H1 (cell line): ENCODE measurements at regions not wholly inside any gene's neighbourhood (a gene's known extent, or its start where the extent isn't known, plus 50 kb on each side); places are given as distances from the start of the nearest gene placed in this dataset.

Experiments used
- CTCF ChIA-PET: fragments of 300-600 bp; sonication (Branson Sonifier 250); formaldehyde crosslinking; loops from one replicate; lab custom pipeline; 2021; ENCODE audit not compliant: partially characterized antibody; lab: Charles Lee
- POLR2A ChIA-PET: fragments of 300-600 bp; sonication (Branson Sonifier 250); formaldehyde crosslinking; loops from one replicate; lab custom pipeline; 2021; ENCODE audit warnings: inconsistent platforms; ENCODE audit not compliant: partially characterized antibody; lab: Charles Lee
- DNase-seq, 2 experiments: peaks; one replicate each; pipeline versions ENCODE4 v3.0.0 to v3.0.0-alpha.2; 2010 to 2022; ENCODE audit warnings: low spot score in 2 of 2, low read depth in 1 of 2, mixed read lengths in 1 of 2
- FAIRE-seq: peaks from 2 replicates; lab custom pipeline; 2011; peaks lifted over from hg19 to GRCh38; lab: Jason Lieb, UNC
- H2AFZ ChIP-seq: 2 replicates; pipeline ENCODE4 v1.8.1; 2012; ENCODE audit warnings: low read length, inconsistent platforms
- H2AK5ac ChIP-seq: 2 replicates; pipeline ENCODE4 v1.6.1; 2013; ENCODE audit warnings: low read depth, low read length
- H2BK120ac ChIP-seq: replicated peaks from 2 replicates; pipeline ENCODE3; 2013; ENCODE audit warnings: low read depth, low read length, inconsistent platforms
- H2BK12ac ChIP-seq: 2 replicates; pipeline ENCODE4 v1.6.1; 2013; ENCODE audit warnings: low read depth, low read length
- H2BK15ac ChIP-seq: 2 replicates; pipeline ENCODE4 v1.6.1; 2013; ENCODE audit warnings: low read length
- H2BK20ac ChIP-seq: 2 replicates; pipeline ENCODE4 v1.6.1; 2013; ENCODE audit warnings: low read length
- H2BK5ac ChIP-seq: 2 replicates; pipeline ENCODE4 v1.6.1; 2013; ENCODE audit warnings: low read depth, low read length
- H3K14ac ChIP-seq: 2 replicates; pipeline ENCODE4 v1.6.1; 2013; ENCODE audit warnings: inconsistent platforms; ENCODE audit not compliant: insufficient read length
- H3K18ac ChIP-seq: 2 replicates; pipeline ENCODE4 v1.6.1; 2013; ENCODE audit warnings: low read length; ENCODE audit errors: extremely low read depth
- H3K23ac ChIP-seq: 2 replicates; pipeline ENCODE4 v1.6.1; 2013; ENCODE audit warnings: inconsistent platforms; ENCODE audit not compliant: insufficient read length
- H3K23me2 ChIP-seq: 2 replicates; pipeline ENCODE4 v1.6.1; 2013; ENCODE audit warnings: low read depth, low read length
- H3K27ac ChIP-seq: 2 replicates; pipeline ENCODE4 v1.6.1; 2011; ENCODE audit warnings: low read depth, low read length, inconsistent platforms
- H3K27me3 ChIP-seq, 4 experiments: replicated peaks in 1 of 4; 1 replicate in 1 of 4; 2 replicates in 3 of 4; pipeline versions ENCODE4 v1.6.1 to v1.8.1; 2011 to 2013; ENCODE audit warnings: low read length in 3 of 4, mild to moderate bottlenecking in 3 of 4, inconsistent platforms in 2 of 4, mixed read lengths in 2 of 4, moderate library complexity in 1 of 4; ENCODE audit not compliant: control insufficient read depth in 3 of 4, insufficient read depth in 3 of 4; ENCODE audit errors: extremely low read depth in 1 of 4
- H3K36me3 ChIP-seq, 4 experiments: 2 replicates each; pipeline versions ENCODE4 v1.6.1 to v1.8.1; 2011 to 2013; ENCODE audit warnings: mild to moderate bottlenecking in 4 of 4, low read length in 3 of 4, moderate library complexity in 2 of 4, control low read depth in 1 of 4, inconsistent platforms in 1 of 4; ENCODE audit not compliant: insufficient read depth in 4 of 4, control insufficient read depth in 2 of 4
- H3K4ac ChIP-seq: replicated peaks from 2 replicates; pipeline ENCODE3; 2013; ENCODE audit warnings: low read length, low read depth, mixed read lengths, inconsistent platforms; ENCODE audit not compliant: insufficient read length
- H3K4me1 ChIP-seq, 4 experiments: replicated peaks in 1 of 4; 1 replicate in 1 of 4; 2 replicates in 3 of 4; pipeline versions ENCODE4 v1.6.1 to v1.8.1; 2011 to 2013; ENCODE audit warnings: low read length in 3 of 4, inconsistent platforms in 2 of 4, mixed read lengths in 1 of 4; ENCODE audit not compliant: insufficient read depth in 4 of 4, control insufficient read depth in 3 of 4
- H3K4me2 ChIP-seq, 2 experiments: 2 replicates each; pipeline versions ENCODE4 v1.6.1 to v1.8.1; 2011 to 2013; ENCODE audit warnings: low read depth in 2 of 2, low read length in 2 of 2, control low read depth in 1 of 2, inconsistent platforms in 1 of 2, mild to moderate bottlenecking in 1 of 2; ENCODE audit not compliant: insufficient read depth in 1 of 2
- H3K4me3 ChIP-seq, 4 experiments: fragments of 200-600, 300-600 bp in 1 of 4; sonication (generic), shearing (Covaris generic), sonication (Bioruptor Twin) in 1 of 4; 2 replicates each; pipeline versions ENCODE4 v1.5.1 to v1.8.1; 2011 to 2016; ENCODE audit warnings: low read length in 4 of 4, low read depth in 3 of 4, control low read depth in 2 of 4, inconsistent platforms in 2 of 4, mild to moderate bottlenecking in 2 of 4, mixed read lengths in 1 of 4, moderate library complexity in 1 of 4; ENCODE audit not compliant: insufficient read depth in 2 of 4; ENCODE audit errors: extremely low read depth in 1 of 4
- H3K56ac ChIP-seq: replicated peaks from 2 replicates; pipeline ENCODE3; 2013; ENCODE audit warnings: low read depth, mild to moderate bottlenecking, mixed read lengths, low read length, inconsistent platforms; ENCODE audit not compliant: insufficient read length
- H3K79me1 ChIP-seq: 2 replicates; pipeline ENCODE4 v1.6.1; 2013; ENCODE audit warnings: low read depth, low read length, control low read depth
- H3K79me2 ChIP-seq, 2 experiments: 2 replicates each; pipeline versions ENCODE4 v1.6.1 to v1.8.1; 2012 to 2013; ENCODE audit warnings: low read length in 2 of 2, mild to moderate bottlenecking in 2 of 2, inconsistent platforms in 1 of 2; ENCODE audit not compliant: insufficient read depth in 2 of 2, control insufficient read depth in 1 of 2
- H3K9ac ChIP-seq, 4 experiments: replicated peaks in 1 of 4; 1 replicate in 1 of 4; 2 replicates in 3 of 4; pipeline versions ENCODE4 v1.6.1 to v1.8.1; 2011 to 2013; ENCODE audit warnings: low read depth in 3 of 4, low read length in 3 of 4, control low read depth in 2 of 4, mild to moderate bottlenecking in 2 of 4, moderate library complexity in 2 of 4, inconsistent platforms in 1 of 4; ENCODE audit errors: extremely low read depth in 1 of 4
- H3K9me3 ChIP-seq, 2 experiments: 2 replicates each; pipeline versions ENCODE4 v1.6.1 to v1.8.1; 2012 to 2013; ENCODE audit warnings: mild to moderate bottlenecking in 2 of 2, moderate library complexity in 2 of 2, control low read depth in 1 of 2, inconsistent platforms in 1 of 2, low read depth in 1 of 2, low read length in 1 of 2, mixed read lengths in 1 of 2; ENCODE audit not compliant: insufficient read depth in 2 of 2
- H4K20me1 ChIP-seq, 2 experiments: replicated peaks in 1 of 2; 2 replicates each; pipeline versions ENCODE3 to v1.8.1; 2011 to 2013; ENCODE audit warnings: inconsistent platforms in 2 of 2, low read length in 2 of 2, mild to moderate bottlenecking in 1 of 2; ENCODE audit not compliant: insufficient read depth in 2 of 2, control insufficient read depth in 1 of 2
- H4K5ac ChIP-seq: 2 replicates; pipeline ENCODE4 v1.6.1; 2013; ENCODE audit warnings: low read length, low read depth, mixed read lengths, inconsistent platforms; ENCODE audit not compliant: insufficient read length
- H4K8ac ChIP-seq: 2 replicates; pipeline ENCODE4 v1.8.0; 2013; ENCODE audit warnings: mild to moderate bottlenecking, moderate library complexity, low read length, inconsistent platforms; ENCODE audit not compliant: insufficient read depth; ENCODE audit errors: extremely low read depth
- H4K91ac ChIP-seq: replicated peaks from 2 replicates; pipeline ENCODE3; 2013; ENCODE audit warnings: low read length, mixed read lengths, inconsistent platforms; ENCODE audit not compliant: insufficient read length
- BRCA1 ChIP-seq: IDR thresholded peaks from 2 replicates; pipeline ENCODE4 v1.6.1; 2012; ENCODE audit warnings: low read depth, low read length, improper control_type of control experiment
- CBX8 ChIP-seq: fragments of 300-800, 300-1000 bp; sonication (generic); IDR thresholded peaks from 2 replicates; pipeline ENCODE4 v1.7.1; 2016; ENCODE audit warnings: low read depth, low read length, borderline replicate concordance
- CREB1 ChIP-seq: IDR thresholded peaks from 2 replicates; pipeline ENCODE4 v1.6.1; 2012; ENCODE audit warnings: inconsistent platforms
- EP300 ChIP-seq, 2 experiments: IDR thresholded peaks; 1 replicate in 1 of 2; 2 replicates in 1 of 2; pipeline ENCODE4 v1.6.1; 2011 to 2012; ENCODE audit warnings: low read depth in 2 of 2, low read length in 2 of 2, mild to moderate bottlenecking in 2 of 2, borderline replicate concordance in 1 of 2, inconsistent platforms in 1 of 2, moderate library complexity in 1 of 2
- GTF2F1 ChIP-seq: IDR thresholded peaks from 2 replicates; pipeline ENCODE4 v1.6.1; 2012; ENCODE audit warnings: low read depth, low read length, improper control_type of control experiment, borderline replicate concordance
- NANOG ChIP-seq: IDR thresholded peaks from 2 replicates; pipeline ENCODE4 v1.6.1; 2011; ENCODE audit warnings: low read length, low read depth, mild to moderate bottlenecking, inconsistent platforms; ENCODE audit not compliant: insufficient read depth, poor library complexity, severe bottlenecking
- POLR2AphosphoS5 ChIP-seq: IDR thresholded peaks from 2 replicates; pipeline ENCODE4 v1.6.1; 2011; ENCODE audit warnings: low read depth, low read length
- SAP30 ChIP-seq: fragments of 300-600 bp; sonication (generic); IDR thresholded peaks from 2 replicates; pipeline ENCODE4 v1.7.1; 2012; ENCODE audit warnings: low read length, moderate library complexity, mild to moderate bottlenecking, inconsistent platforms; ENCODE audit not compliant: insufficient read depth, insufficient replicate concordance
- SIX5 ChIP-seq: IDR thresholded peaks from 2 replicates; pipeline ENCODE4 v1.6.1; 2011; ENCODE audit warnings: mild to moderate bottlenecking, low read depth, low read length
- SRF ChIP-seq: IDR thresholded peaks from 2 replicates; pipeline ENCODE4 v1.6.1; 2011; ENCODE audit warnings: mild to moderate bottlenecking, low read depth, low read length, moderate library complexity
- ZNF274 ChIP-seq: IDR thresholded peaks from 2 replicates; pipeline ENCODE4 v1.7.0; 2012; ENCODE audit warnings: low read length, borderline replicate concordance; ENCODE audit errors: extremely low read depth

DNA sequence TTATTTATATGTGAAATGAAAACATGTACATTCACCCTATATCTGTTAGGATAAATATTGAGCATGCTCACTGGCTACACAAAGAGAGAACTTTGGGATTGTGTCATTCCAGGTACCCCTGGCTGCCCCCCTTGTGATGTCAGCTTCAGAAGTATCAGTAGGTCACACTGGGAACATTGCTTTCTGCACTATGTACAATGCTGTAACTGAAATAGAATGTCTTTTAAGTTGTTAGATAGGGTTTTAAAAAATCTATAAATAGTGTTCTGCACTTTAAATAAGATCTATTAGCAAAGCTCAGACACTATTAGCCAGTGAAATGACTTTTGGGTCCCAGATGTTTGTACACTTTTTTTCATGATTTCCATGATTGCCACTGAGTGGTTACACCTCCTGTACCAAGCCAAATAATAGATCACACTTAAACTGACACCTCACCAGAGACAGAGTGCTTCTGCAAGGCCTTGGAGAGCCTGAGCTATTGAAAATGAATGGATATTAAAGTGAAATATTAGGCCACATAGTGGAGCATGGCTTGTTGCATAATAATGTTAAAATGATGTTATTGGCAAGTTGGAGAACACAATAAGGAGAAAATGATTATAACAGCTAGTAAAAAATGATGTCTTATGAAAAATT is 297.0 kb upstream of the NXPH2 start:
- no peaks in the 10 kb centered on the region for H3K27me3 ChIP-seq
- no peak overlapping the region for H3K18ac ChIP-seq
- POLR2A ChIA-PET, result no interaction called here
- H3K36me3 ChIP-seq, result no peaks in the 10 kb centered on the region
- no peak overlapping the region for H3K9ac ChIP-seq
- H3K4ac ChIP-seq, result no peak overlapping the region
- FAIRE-seq, result no peak
- no peak overlapping the region for H2BK20ac ChIP-seq
- no peaks in the 10 kb centered on the region for H3K79me1 ChIP-seq
- no peak overlapping the region for H3K23ac ChIP-seq
- peaks cover 0 to 8% (median 0%) of the 10 kb centered on the region in 4 experiments; a peak in 1 of 7 replicates for H3K4me1 ChIP-seq
- no peak overlapping the region for H2AFZ ChIP-seq
- H2BK12ac ChIP-seq, result no peak overlapping the region
- DNase-seq, result no peak
- H3K4me3 ChIP-seq, result no peak overlapping the region
- H4K5ac ChIP-seq, result no peak overlapping the region
- no peak overlapping the region for H4K91ac ChIP-seq
- CTCF ChIA-PET, result interaction anchor here (0.9 to 1.0 kb wide), 2 partner anchors 56 to 219 kb away, joined by 3 to 4 read pairs; no protein-coding TSS in a partner anchor
- no peaks in the 10 kb centered on the region for H3K79me2 ChIP-seq
- no peaks in the 10 kb centered on the region for H3K23me2 ChIP-seq
- no peak overlapping the region for H3K14ac ChIP-seq
- H3K4me2 ChIP-seq, result no peak overlapping the region
- H2AK5ac ChIP-seq, result no peak overlapping the region
- no peaks in the 10 kb centered on the region for H3K9me3 ChIP-seq
- H2BK15ac ChIP-seq, result no peak overlapping the region
- H4K8ac ChIP-seq, result no peak overlapping the region
- no peak overlapping the region for H2BK5ac ChIP-seq
- H2BK120ac ChIP-seq, result no peak overlapping the region
- H3K56ac ChIP-seq, result no peak overlapping the region
- no peak overlapping the region for H3K27ac ChIP-seq
- H4K20me1 ChIP-seq, result no peaks in the 10 kb centered on the region
- TF ChIP-seq GTF2F1 (no peak), CREB1 (no peak), SAP30 (no peak), SIX5 (no peak), ZNF274 (no peak), EP300 (IDR thresholded peaks at IDR 0.05; ENCODE audit: borderline replicate concordance in 1 of 2, low read depth in 2 of 2, low read length in 2 of 2) (no peak), CBX8 (no peak), POLR2AphosphoS5 (no peak), SRF (no peak), BRCA1 (no peak), NANOG (no peak)
